ENCODE measurements at regions not wholly inside any gene's neighbourhood (a gene's known extent, or its start where the extent isn't known, plus 50 kb on each side); places are given as distances from the start of the nearest gene placed in this dataset.

DNA sequence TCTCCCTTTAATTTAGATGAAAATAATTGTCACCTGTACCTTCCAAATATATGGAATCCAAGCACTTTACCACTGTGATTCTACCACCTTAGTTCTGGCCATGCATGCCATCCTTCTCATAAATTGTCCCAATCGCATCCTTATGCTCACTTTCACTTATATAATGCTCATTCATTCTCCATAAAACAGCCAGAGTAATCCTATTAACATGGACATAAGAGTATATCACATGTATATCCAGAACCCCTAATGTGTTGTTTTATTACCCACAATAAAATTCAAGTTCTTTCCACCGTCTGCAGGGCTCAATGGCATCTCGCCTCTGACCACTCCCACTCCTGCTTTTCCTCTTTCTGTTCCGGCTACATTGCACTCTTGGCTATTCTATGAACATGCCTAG lies 597.5 kb upstream of the MIR17HG start:
- TF ChIP-seq, protein P1, sequence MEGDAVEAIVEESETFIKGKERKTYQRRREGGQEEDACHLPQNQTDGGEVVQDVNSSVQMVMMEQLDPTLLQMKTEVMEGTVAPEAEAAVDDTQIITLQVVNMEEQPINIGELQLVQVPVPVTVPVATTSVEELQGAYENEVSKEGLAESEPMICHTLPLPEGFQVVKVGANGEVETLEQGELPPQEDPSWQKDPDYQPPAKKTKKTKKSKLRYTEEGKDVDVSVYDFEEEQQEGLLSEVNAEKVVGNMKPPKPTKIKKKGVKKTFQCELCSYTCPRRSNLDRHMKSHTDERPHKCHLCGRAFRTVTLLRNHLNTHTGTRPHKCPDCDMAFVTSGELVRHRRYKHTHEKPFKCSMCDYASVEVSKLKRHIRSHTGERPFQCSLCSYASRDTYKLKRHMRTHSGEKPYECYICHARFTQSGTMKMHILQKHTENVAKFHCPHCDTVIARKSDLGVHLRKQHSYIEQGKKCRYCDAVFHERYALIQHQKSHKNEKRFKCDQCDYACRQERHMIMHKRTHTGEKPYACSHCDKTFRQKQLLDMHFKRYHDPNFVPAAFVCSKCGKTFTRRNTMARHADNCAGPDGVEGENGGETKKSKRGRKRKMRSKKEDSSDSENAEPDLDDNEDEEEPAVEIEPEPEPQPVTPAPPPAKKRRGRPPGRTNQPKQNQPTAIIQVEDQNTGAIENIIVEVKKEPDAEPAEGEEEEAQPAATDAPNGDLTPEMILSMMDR (IDR thresholded peaks at IDR 0.05): no peak
- no peak for TF ChIP-seq POLR2AphosphoS5 (IDR thresholded peaks at IDR 0.05)

Measured in prostate gland (tissue), 2 donors.